ENCODE measurements at regions not wholly inside any gene's neighbourhood (a gene's known extent, or its start where the extent isn't known, plus 50 kb on each side); places are given as distances from the start of the nearest gene placed in this dataset.

DNA sequence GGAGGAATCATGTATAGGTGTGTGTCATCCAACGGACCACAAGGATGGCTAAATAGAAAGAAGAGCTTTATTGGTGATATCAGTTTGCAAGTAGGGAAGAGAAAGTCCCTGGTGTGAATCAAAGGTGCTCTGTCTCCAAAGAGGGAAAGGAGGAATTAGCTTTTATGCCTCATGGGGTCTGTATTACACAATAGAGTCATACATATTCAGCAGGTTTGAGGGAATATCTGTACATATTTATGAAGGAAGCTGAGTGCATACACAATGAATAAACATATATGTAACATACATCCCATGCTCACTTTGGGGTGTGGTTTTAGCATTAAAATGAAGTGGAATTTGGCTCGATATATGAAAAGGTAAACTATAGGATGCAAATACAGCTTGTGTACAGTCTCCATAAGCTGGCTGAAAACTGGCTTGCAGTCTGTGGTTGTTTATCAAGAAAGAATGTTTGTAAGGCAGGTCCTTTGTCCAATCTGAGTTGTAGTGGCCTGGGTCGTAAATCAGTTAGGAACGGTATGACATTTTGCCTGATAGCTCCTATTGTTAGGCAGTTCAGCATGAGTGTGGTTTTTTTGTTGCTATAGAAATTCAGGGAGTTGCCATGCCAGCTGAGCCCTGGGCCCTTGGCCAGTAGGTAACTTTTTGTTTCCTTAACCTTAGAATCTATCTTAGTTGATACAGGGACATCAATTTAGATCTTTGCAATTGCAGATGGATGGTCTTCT is 198.0 kb upstream of the ZP4 start:
- no peak for DNase-seq (ENCODE audit: low read depth in 4 of 4, low spot score in 3 of 4)

DNA sequence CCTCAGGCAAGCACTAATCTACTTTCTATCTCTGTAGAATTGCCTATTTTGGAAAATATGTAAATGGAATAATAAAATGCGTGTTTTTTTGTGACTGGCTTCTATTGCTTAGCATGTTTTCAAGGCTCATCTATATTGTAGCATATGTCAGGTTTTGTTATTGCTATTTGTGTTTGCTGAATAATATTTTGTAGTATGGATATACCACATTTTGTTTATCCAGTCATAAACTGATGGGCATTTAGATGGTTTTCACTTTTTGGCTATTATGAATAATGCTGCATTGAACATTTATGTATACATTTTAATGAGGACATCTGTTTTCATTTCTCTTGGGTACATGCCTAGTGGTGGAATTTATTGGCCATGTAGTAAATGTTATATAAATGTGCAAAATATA is 183.3 kb upstream of the ZP4 start:
- DNase-seq (ENCODE audit: low read depth in 4 of 4, low spot score in 3 of 4), result no peak

DNA sequence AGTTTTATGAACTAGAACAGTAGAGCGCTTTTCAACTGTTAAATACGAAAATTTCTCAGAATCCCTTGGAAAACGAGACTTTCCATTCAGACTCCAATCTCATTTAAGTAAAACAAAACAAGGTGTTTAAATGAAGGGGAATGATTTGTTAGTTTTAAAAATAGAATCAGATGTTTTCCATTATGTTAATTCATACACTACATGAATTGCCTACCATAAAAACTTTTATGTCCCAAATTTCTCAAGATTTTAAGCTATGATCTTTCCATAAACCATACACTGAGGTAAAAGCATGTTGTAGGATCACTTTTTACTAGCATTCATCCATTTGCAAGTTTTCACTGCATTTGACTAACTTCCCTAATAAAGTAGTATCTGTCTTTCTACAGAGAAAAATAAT is 180.3 kb upstream of the ZP4 start:
- DNase-seq (ENCODE audit: low read depth in 4 of 4, low spot score in 3 of 4), result no peak

DNA sequence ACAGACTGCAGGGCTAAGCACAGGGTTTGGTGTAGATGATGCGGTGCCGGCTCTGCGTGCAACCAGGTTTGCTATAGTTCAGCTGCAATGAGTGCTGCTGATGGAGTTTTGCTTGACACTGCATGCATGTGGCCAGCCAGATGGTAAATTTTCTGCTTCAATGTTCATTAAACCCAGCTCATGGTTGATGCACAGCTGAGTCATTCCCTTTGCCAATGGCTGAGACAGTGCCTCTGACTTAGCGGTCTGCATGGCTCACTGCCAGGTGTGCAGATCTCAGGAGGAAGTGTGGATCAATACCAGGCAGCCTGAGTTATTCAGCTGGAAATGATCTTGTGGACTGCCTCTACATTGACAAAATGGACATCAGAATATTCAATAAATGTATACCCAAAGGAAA is 172.7 kb upstream of the ZP4 start:
- DNase-seq (ENCODE audit: low read depth in 4 of 4, low spot score in 3 of 4), result no peak

DNA sequence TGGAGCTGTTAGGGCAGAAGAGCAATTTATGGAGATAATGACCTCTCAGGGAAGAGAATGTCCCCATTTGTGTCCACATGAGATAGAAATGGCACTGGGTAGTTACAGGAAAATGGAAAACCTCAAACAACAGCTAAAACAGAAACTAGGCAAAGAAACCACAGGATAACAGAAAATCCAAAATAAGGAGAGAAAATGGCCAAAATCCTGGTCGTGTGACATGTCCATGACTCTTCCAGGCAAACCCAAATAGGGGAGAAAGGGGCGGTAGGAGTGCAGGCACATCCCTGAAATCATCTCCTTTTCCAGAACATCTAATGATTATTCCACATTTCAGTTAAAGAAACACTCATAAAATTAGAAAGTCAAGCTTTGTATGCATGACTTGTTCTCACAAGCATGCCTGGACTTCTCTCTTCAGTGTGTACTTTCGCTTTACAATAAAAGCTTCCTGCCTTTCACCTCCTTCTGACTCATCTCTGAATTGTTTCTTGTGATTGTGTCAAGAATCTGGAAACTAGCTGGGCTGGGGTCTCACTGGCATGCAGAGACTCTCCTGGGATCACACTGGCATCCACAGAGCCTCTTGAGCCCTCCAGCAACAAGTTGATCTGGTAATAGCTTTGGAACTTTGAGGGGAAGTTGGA is 171.4 kb upstream of the ZP4 start:
- DNase-seq (ENCODE audit: low read depth in 4 of 4, low spot score in 3 of 4), result no peak

DNA sequence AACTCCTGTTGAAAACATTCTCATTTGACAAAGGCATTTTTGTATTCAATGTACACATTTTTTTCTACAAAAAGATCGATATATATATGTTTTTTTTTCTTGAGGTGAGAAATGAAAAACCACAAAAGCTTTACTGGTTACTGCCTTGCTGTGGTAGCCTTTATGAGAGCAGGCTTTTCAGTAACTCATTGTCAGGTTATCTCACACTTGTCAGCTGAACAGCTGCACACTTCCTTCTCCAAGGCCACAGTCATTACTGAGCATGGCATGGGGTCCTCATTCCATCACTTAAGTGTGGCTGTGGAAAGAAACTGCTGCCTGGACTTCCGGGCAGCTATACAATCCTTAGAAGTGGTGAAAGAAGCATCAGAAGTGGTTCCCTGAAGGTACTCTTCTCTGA is 169.3 kb upstream of the ZP4 start:
- no peak for DNase-seq (ENCODE audit: low read depth in 4 of 4, low spot score in 3 of 4)

DNA sequence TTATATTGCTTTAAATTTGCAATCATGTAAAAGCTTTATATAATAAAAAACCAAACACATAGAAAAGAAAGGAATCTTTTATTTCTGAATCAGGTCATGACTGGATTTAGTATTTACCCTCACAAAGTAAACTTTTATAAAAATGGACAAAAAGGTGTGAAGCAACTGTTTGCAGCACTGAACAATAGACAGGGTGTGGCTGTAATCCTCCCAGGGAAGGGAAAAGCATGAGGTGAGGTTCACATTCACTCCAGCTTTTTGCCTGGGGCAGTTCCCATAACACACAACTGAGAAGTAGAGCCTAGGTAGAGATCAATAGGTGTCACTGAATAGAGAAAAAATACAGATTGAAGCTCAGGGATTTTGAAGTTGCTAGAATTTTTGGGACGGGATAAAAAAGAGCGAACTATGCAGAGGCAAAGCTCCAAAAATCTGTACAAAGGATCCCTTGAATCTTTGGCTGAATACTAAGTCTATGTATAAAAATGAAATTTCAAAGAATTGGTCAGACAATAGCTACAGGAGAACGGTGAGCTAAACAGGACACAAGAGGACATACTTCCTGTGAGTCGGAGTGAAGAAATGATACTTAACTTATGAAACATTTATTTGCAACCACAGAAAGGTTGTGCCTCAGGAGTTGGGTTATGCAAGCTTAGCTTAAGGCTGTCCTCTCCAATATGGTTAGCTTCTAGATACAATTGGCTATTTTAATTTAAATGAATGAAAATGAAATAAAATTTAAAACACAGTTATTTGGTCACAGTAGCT is 162.0 kb upstream of the ZP4 start:
- DNase-seq (ENCODE audit: low read depth in 4 of 4, low spot score in 3 of 4), result no peak

DNA sequence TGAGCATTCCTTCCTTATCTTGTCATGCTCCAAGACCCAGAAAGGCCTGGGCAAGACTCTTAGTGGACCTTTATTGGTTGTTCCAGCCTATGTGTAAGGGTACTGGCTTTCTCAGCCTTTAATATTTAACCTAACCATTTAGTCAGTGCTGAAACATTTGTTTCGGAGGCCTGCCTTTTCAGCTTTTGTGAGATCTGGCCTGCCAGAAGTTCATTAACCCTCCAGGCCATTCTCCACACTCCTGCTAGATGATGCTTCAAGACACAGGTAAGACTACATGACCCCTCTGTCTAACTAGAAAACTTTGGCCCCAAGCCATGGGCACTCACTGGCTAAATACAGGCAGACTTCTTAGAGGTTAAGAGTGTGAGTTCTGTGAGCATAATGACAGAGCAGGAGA is 138.4 kb upstream of the ZP4 start:
- DNase-seq (ENCODE audit: low read depth in 4 of 4, low spot score in 3 of 4), result no peak

DNA sequence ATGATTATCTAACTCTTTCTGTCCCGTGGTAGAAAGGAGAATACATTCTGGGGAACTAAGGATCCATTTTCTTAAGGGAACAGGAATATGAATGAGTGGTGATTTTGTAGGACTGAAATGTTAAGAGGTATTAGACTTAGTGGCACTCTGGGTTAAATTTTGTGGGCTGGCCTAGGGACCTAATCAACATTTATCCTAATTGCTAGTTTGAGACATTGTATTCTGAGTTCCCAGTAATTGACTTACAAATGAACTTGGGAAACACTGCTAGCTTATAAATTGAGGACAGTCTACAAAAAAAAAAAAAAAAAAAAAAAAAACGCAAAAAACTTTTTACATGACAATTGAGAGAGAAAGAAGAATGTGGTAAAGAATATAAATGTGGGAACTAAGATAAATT is 136.6 kb upstream of the ZP4 start:
- DNase-seq (ENCODE audit: low read depth in 4 of 4, low spot score in 3 of 4), result no peak

DNA sequence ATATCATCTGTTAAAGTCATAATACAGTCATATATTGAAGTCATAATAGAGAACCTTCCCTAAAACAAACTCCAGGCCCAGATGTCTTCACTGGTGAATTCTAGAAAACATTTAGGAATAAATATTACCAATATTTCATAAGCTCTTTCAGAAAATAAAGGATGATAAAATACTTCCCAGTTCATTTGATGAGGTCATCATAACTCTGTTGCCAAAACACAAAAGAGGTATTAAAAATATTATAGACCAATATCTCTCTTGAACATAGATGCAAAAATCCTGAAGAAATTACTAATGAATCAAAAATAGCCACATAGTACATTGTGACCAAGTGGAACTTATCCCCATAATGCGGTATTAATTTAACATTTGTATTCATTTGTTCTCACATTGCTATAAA is 132.4 kb upstream of the ZP4 start:
- no peak for DNase-seq (ENCODE audit: low read depth in 4 of 4, low spot score in 3 of 4)

DNA sequence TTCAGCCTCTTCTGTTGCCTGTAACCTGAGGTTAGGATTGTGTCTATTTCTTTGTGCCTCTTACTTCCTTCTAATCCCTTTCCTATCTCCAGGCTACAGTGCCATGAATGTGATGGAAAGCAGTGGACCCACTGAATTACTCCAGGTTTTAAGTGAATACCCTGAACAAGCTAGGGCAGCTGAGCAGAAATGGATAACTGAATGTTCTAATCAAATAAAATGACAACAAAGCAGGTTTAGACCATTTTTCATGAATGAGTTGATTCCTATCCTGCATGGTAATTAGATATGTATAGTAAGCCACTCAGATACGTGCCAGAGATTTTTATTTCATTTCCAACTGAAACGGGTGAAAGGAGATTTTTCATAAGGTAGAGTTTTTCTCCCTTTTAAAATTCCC is 127.5 kb upstream of the ZP4 start:
- no peak for DNase-seq (ENCODE audit: low read depth in 4 of 4, low spot score in 3 of 4)

DNA sequence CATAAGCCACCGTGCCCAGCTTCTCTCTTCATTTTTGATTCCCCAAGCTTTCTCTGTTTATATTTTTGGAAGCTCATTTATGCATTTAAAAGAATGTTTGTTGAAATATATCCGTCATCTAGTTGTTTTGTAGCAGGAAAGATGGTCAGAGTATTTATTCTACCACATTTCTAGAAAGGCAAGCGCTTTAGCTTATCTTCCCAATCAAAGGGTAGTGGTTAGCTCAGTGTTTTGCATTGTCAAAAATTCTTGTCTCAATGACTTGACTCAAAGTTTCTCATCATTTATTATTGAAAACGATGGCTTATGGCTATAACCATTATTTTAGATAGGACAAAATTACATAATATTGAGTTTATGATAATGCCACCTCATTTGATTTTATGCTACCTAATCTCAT is 116.1 kb upstream of the ZP4 start:
- no peak for DNase-seq (ENCODE audit: low read depth in 4 of 4, low spot score in 3 of 4)

DNA sequence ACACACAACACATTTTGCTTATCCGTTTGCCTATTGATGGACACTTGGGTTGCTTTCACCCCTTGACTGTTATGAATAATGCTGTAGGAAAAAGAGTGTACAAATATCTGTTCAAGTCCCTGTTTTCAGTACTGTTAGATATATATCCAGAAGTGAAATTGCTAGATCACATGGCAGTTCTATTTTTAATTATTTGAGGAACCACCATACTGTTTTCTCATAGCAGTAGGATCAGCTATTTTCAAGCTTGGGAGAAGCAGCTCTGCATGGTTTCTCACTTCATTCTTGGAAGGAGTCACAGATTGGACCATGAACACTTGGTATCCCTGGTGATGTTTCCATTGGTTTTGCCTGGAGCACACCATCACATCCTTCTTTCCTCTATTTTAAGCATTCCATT is 114.4 kb upstream of the ZP4 start:
- no peak for DNase-seq (ENCODE audit: low read depth in 4 of 4, low spot score in 3 of 4)

DNA sequence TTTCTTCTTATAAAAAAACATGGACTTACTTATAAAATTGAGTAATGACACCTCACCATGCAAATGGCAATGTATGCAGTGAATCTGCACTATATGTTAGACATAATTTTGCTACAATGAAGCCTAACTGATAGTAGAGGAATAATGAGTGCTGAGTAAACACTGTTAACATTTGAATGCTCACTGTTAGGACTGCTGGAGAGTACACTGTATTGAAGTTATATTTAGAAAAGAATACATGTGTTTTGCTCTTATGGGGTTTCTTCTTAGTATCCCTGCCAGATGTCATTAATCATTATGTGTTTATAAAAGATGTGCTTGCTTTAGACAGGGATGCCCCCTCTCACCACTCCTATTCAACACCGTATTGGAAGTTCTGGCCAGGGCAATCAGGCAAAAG is 111.1 kb upstream of the ZP4 start:
- DNase-seq (ENCODE audit: low read depth in 4 of 4, low spot score in 3 of 4), result no peak

DNA sequence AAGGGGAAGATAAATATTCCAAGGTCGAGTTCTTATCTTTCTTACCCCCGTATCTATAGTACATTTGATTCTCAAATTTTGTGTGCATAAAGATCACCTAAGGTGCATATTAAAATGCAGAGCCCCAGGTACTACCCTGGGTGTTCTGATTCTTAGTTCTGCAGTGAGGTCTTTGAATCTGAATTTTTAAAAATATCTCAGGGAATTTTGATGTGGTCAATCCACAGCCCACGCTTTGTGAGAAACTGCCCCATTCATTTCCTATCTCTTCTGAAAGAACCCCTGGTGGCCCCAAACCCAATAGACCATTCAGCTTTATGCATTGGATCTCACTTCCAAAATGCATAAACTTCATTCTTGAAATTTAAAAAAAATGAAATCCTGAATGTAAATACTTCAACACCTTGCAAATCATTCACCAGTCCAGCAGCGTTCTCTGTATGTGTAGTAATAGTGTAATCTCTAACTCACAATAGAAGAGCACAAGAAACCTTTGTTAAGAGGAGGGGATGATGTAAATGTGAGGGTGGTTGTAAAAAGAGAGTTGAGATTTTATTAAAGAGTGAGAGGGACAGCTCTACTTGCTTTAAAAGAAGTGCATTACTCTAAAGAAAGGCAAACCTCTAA is 108.8 kb upstream of the ZP4 start:
- DNase-seq (ENCODE audit: low read depth in 4 of 4, low spot score in 3 of 4), result no peak

DNA sequence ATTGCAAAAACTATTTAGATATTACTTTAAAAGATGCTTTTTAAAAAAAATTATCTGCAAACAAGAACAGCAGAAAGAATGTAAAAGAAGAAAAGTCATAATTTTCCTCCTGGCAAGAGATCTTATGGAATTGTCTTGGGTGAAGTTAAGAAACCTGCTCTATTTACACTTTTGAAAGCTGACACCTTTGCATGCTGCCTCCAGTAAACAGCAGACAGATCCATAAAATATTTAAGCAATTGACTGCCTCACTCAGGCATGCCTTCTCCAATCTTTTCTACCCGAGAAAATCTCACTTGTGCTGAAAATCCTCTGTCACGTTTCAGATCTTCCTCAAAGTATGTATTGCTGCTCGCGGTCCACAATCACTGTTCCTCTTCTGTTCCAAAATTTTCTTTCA is 107.9 kb upstream of the ZP4 start:
- no peak for DNase-seq (ENCODE audit: low read depth in 4 of 4, low spot score in 3 of 4)

DNA sequence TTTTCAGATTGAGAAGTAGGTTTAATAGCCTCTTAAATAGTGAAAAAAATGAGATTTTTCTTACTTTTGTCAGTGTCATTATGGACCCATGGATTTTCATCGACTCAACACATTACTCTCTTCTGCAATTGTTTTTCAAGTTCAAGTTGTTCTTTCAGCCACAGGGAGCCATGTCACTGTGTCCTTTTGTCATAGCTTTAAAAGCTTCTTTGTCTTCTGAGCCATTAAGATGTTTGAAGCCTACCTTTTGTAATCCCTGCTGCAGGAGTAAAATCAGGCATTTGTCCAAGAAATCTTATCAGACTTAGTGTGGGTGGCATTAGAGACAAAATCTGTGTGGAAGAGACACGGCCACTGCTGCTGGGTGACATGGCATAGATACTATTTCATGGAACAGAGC is 92.8 kb upstream of the ZP4 start:
- no peak for DNase-seq (ENCODE audit: low read depth in 4 of 4, low spot score in 3 of 4)

DNA sequence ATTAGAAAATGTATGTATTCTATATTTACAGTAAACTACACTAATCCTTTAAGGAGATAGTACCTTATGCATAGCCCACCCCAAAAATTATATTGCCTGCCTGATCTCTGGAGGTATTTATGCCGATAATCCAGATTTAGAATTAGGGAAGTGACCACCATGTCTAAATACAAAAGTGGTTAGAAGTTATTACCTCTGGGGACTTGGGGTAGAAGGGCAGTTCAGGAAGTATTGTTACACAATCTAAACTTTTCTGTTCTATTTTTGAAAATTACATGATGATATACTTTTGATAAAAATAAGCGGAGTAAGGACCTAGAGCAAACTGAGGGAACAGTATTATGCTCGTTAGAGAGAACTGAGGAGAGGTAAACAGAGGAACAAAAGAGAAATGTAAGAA is 90.5 kb upstream of the ZP4 start:
- no peak for DNase-seq (ENCODE audit: low read depth in 4 of 4, low spot score in 3 of 4)

DNA sequence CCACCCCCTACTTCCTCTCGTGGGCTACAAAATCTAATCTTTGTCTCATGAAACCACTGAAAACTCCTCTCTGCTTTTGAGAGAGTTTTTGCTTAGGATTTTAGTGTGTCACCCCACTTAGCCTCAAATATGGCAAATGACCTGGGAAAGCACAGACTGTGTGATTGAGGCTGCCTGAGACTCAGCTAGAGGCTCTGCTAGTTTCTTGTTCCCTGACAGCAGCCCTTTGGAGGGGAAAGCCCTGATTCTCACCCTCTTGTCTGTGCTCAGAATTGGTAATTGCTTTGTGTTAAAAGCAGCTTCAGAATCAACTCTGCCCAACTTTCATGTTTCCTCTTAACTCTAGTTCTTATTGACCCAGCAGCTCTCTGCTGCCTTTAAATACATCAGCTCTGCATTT is 85.6 kb upstream of the ZP4 start:
- no peak for DNase-seq (ENCODE audit: low read depth in 4 of 4, low spot score in 3 of 4)

DNA sequence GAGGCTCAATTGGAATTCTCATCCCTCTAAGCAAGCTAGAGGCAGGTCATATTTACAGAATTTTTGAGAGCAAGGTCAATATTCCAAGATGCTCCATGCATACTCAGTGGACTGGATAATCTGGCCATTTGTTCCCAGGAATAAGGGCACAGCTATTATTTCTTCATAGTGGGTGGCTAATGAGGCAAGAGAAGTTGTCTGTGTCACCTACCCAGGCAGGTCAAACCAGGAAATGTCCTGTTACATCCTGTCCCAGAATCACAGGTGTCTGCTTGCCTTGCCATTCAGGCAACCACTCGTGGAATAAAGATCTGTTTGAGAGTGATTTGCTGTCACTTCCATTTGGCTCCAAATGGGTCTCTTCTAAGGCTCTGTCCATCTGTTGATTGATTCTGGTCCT is 85.2 kb upstream of the ZP4 start:
- no peak for DNase-seq (ENCODE audit: low read depth in 4 of 4, low spot score in 3 of 4)

DNA sequence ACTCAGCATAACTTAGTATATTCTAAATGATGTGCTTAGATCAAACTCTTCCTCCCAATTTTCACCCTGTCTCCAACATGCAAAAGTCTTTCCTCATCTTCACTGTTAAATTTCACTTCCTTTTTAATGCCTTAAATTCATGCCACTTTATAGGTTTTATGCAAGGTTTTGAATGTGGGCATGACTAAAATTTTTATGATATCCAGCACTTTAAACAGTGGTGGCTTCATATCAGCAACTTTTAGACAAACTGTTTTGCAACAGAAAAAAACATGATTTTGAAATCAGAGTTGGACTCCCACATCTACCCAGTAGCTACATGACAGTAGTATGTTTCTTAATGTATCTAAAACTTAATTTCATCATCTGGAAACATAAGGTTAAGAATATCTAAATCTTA is 84.7 kb upstream of the ZP4 start:
- no peak for DNase-seq (ENCODE audit: low read depth in 4 of 4, low spot score in 3 of 4)

DNA sequence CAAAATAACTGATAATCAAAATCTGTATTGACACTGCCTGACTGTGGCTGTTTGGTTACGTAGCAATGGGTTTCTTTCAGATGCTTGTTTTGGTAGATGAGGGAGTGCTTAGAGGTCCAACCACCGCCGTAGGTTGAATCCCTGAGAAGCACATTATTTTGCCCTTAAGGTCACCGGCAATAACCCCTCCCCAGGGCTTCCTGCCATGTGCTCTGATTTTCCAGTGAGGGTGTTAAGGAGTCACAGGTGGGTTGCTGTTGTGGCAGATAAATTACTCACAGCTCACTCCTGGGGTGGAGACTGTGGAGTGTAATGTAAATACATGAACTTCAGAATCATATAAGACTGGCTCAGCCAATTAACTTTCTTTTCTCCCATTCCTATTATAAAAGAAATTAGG is 81.5 kb upstream of the ZP4 start:
- DNase-seq (ENCODE audit: low read depth in 4 of 4, low spot score in 3 of 4), result no peak
